ENCODE measurements at regions not wholly inside any gene's neighbourhood (a gene's known extent, or its start where the extent isn't known, plus 50 kb on each side); places are given as distances from the start of the nearest gene placed in this dataset.
"Not testable (repeated sequence)": the region's sequence is repeated elsewhere in the genome, so short reads cannot be mapped to it uniquely, and the experiment has no call there.

DNA sequence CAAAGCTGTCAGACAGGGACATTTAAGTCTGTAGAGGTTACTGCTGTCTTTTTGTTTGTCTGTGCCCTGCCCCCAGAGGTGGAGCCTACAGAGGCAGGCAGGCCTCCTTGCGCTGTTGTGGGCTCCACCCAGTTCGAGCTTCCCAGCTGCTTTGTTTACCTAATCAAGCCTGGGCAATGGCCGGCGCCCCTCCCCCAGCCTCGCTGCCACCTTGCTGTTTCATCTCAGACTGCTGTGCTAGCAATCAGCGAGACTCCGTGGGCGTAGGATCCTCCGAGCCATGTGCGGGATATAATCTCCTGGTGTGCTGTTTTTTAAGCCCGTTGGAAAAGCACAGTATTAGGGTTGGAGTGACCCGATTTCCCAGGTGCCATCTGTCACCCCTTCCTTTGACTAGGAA lies 454.2 kb upstream of the CCDC196 start:
- not testable (repeated sequence) for DNase-seq

DNA sequence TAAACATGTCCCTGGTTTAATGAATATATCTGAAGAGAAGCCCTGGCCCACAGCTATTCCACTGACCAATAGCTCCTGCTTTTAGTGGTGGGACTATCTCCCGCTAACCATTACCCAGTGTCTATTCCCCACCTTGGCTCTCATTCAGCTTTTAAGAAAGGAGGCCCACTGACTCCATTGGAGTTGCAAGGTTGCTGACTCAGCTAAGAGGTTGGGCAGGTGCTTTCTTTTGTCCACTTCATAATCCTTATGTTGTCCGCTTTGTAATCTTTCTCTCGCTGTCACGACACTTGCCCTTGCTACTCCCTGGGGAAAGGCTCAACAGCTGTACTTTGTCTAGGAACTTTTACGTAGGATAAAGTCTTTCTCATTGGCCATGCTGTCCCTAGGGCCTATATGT lies 453.4 kb upstream of the CCDC196 start:
- DNase-seq, result no peak

DNA sequence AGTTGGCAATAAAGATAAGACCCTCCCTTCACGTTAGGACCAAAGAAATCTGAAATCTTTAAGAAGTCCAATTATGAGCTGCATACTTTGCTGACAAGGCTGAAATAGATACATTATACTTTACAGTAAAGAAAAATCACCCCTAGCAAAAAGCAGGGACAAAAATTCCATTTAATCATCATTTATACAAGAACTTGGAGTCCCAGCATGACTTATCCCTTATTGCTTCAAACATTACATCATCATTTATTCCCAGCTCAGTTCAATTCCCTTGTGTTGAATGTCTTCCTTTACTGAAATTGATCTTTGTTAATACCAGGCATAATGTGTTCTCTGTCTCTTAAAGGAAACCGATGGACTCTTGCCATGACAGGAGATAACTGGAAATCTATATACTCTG lies 449.6 kb upstream of the CCDC196 start:
- DNase-seq, result no peak

DNA sequence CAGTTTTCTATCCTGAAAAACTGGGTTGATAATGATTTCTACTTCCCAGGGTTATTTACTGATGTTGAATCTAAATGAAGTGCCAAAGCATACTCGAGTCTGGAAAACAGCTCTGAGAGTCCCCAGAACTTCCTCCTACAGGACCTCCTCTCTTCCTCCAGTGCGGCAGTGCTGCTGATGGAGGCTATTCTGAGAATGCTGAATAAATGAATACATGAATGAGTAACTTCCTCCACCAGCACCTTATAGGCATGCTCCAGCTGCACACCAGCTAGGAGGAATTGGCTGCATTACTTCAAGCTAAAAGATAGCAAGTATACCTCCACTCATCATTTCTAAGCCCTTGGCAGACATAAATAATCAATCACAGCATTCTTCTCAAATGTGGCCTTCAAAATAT lies 448.8 kb upstream of the CCDC196 start:
- DNase-seq, result no peak

DNA sequence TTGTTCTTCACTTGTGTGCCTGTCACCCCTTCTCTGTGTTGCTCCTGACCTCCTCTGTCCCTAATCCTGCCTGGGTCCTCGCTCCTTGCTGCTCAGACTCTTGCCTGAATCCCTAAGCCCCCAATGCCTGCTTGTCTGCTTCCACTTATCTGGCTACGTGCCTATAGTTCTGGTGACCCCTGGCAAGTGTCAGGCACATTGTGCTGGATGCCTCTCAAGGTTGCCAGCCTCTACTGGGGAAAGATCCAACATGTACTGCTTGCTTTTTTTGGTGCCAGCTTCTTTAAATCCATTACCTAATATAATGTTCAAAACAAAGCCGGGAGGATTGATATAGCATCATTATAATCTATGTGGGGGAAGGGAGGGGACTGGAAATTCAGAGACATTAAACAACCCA lies 448.0 kb upstream of the CCDC196 start:
- DNase-seq, result no peak

DNA sequence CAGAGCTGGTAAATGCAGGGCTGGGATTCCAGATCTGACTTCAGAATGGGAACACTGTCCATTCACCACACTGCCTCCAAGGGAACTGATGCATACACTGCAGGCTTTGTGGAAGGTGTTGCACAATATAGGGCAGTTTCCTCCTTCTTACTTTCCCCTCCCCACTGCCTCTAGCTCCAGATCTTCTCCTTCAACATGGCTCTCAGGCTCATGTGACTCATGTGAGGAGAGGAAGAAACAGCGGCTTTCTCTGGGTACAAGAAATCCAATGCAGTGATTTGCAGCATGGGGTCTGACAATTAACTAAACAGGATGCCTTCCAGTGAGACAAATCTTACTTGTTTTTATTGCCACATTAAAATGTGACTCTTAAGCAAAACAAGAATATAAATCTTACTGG lies 447.6 kb upstream of the CCDC196 start:
- DNase-seq, result no peak

DNA sequence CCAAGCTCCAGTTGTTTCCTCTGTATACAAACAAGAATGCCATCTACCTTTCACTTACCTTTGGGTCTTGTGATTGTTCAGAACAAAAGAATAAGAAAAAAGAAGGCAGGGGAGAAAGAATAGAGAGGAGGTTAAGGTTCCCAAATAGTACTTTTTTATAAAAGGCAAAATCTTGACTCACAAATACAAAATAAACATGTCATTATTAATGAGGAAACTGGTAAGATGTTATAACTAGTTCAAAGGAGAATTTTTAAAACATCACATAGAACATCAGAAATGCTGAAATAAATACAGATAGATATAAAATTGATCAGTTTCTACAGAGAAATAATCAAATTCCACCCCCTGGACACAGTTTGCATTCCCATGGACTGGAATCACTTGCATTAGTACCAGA lies 446.7 kb upstream of the CCDC196 start:
- no peak for DNase-seq

DNA sequence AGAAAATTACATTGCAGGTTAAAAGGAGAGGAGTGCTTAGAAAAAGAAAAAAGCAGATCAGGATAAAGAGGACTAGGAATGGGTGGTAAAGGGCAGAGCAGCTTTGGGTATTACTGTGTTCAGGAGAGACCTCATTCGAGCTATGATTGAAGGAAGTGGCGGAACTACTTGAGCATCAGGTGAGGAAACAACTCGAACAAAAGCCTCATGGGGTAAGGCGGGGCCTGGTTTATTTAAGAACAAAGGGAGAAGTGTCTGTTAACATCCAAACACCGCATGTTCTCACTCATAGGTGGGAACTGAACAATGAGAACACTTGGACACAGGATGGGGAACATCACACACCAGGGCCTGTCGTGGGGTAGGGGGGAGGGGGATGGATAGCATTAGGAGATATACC lies 444.6 kb upstream of the CCDC196 start:
- no peak for DNase-seq

DNA sequence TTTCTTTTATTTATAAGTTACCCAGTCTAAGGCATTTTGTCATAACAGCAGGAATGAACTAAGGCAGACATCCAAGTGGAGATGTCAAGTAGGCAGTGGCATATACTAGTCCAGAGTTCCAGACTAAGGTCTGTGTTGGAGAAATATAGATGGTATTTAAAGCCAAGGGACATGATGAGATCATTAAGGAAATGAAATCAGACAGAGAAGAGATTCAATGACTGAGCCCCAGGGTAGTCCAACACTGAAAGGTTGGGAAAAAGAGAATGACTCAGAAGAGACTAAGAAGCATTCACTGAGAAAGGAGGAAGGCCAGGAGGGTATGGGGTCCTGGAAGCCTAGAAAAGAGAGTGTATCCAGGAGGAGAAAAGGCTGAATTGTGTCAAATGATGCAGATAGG lies 442.2 kb upstream of the CCDC196 start:
- DNase-seq, result no peak

DNA sequence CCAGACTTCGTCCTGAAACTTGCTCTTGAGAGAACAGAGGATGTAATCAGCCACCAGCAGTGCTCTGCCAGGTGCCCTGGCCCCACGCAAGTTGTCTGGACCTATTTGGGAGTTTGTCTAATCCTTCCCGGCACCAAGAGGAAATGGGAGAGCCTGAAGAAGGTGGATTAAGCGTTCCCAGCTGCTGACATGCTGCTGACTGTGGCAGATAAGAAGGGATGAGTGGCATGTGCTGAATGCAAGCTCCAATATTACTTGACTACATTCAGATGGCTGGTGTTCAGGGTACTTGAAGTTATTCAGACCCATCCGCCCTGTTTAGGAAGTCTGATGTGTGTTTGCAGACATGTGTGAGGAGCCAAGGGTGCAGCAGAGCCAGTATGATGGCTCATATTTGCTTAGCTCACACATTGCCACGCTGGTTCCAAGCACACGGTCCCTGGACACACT lies 440.6 kb upstream of the CCDC196 start:
- no peak for DNase-seq

DNA sequence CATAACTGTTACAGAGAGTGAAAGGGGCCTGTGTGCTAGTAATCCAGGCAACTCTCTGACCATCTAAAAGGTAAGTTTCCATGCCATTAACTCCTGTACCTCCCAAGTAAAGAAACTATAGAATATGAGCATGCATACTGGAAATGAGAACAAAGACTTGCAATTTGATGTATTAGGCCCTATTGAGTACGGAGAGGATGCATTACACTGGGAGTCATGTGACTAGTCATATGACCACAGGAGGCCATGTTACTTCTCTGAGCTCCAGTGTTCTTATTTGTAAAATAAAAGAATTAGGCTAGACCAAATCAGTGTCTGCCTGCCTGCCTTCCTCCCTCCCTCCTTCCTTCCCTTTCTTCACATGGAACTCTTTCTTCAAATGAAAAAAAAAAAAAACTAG lies 440.1 kb upstream of the CCDC196 start:
- DNase-seq, result no peak

DNA sequence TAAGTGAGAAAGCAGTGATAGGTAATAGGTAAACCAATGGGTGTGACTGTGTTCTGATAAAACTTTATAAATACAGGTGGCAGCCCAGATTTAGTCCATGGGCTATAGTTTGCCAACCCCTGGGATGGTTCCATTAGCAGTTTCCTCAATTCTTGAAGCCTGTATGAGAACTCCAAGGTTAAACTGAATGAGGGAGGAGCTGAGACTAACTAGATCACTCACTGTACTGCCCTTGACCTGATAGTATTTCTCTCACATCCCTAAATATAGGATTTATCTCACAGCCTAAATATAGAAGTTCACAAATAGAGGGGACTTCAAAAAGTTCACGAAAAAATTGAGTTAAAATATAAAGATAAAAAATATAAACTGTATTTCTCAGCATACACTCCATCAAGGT lies 439.6 kb upstream of the CCDC196 start:
- no peak for DNase-seq

DNA sequence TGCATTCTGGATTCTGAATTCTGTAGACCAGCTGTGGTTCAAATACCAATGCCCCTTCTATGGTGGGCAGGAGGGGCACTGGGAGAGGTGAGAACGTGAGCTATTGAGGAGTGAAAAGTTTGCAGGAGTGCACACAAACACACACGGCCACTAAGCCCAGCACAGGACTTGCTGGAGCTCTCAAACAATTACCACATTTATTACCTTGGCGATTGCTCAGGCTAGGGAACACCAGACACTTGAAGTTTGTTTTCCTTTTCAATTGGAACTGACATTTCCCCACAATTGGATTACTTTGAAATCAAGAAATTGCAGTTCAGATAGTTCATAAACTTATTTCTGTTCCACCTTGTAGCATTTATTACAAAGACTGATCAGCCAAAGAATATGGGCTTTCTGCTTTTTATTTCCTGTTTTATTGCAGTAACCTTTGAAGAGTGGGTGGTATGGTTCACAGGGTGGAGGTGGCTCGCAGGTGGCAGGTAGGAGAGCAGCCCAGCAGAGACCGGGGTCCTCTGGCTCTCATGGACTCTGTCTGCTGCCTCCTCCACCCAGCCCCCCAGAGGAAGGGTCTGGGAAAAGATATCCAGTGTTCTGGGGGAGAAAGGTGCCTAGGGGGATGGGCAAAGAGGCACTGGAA lies 429.8 kb upstream of the CCDC196 start:
- no peak for DNase-seq

DNA sequence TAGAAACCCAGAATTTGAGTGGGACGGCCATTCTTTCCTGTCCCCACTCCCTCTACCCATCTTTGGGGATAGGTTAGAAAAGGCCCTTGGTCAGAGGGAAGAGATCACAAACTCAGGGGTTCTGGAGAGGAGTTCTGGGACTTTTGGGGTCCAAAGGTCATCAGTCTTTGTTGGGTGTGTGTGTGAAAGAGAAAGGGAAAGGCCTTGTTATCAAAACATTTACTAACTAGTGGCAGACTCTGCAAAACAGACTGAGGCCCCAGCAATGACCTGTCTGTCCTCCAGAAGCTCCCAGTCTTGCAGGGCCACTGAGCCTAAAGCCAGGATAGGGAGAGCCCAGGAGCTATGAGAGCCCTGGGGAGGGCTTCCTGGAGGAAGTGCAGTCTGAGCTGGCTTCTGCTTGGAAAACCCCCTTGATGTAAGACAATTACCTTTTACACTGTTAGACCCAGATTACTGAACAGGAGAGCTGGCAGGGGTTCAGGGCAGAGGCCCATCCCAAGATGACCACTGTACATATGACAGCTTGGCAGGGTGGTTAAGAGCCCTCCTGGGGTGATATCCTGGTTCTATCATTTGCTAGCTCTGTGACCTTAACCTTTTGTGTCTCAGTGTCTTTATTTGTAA lies 429.1 kb upstream of the CCDC196 start:
- no peak for DNase-seq

DNA sequence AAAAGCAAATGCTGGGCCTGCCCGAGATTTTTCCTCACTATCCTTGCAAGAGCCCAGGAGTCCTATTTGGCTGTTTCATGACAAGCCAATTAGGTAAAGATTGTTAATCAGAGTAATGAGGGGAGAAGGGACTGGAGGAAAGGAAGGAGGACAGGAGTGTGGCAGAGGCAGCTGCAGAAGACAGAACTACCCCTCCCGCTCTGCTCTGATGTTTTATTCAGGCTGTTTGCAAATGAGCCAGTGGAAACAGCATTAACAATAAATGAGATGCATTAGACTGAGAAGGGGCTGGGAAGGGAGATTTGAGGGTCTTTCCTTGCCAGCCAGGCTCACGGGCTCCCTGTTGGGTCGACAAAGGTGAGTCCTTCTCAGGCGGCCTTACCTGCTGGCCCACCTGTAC lies 421.0 kb upstream of the CCDC196 start:
- DNase-seq, result no peak

DNA sequence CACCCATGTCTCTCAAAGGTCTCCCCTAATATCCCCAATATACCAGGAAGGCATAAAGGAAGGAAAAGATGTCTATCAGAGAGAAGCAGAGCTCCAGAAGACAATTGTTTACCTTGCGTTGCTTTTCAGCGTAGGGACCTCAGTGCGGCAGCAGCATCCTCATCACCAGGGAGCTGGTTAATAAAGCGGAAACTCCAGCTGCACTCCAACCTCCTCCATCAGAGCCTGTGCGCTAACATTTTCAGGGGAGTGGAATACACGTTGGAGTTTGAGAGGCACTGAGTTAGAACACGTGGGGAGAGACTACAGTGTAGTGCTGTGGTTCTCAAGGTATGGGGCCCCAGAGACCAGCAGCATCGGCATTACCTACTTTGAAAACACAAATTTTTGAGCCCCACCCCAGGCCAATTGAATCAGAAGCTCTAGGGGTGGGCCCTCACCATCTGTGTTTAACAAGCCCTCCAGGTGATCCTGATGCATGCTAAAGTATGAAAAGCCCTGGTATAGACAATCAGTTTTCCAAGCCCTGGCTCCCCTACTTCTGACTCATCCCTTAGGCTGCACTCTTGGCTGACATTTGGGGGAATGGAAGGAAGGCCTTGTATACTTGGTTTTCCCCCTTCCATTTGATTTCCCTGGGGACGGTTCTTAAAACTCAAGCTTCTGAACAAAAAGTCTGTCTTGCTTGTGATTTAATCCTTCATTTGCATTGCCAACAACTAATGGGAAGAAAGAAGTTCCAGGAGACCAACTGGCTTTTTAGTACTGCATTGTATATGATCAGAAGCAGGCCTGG lies 419.0 kb upstream of the CCDC196 start:
- no peak for DNase-seq

DNA sequence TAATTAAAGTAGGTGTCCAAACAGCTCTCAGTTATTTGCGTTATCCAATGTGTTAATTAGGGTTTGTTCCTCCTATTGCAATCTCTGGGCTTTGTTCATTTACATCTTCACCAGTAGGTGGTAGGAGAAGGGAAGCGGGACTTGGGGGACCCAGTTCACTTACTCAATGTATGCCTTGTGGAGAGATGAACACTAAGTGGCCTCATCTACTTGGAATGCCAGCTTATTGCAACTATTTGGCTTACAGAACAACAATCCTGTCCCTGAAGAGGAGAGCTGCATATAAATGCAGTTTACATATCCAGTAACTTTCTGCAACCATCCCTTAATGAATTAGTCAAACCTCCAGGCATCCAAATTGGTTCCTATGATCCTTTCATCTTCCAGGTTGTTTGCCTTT lies 417.1 kb upstream of the CCDC196 start:
- DNase-seq, result no peak

DNA sequence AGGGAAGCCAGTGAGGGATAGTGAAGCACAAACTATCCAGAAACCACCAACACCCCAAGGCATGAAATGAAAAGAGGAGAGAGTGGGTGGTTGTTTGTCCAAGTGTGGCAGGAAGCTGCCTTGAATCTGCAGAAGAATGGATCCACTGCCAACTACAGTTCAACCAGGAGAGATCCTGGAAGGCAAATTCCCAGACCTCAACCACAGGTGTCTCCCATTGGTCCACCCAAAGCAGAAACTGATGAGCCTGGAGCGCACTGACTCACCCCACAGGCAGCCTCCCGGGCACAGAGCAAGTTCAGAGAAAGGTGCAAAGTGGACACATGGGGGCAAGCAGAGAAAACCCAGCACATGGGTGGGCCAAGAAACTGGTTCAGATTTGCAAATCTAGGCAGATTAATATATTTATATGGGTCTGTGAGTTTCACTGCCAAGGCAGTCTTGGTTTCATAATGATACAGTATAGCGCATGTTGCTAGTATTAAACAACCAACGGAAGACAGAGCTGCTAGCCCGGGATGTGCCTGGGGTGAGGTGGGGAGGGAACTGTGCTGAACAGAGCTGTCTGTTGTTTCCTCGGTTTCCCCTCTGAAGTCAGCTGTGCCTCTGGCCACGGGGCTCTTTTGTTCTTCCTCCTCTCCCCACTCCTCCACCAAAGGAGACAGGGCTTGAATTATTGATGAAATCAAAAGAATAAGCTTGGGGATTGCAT lies 416.2 kb upstream of the CCDC196 start:
- no peak for DNase-seq

DNA sequence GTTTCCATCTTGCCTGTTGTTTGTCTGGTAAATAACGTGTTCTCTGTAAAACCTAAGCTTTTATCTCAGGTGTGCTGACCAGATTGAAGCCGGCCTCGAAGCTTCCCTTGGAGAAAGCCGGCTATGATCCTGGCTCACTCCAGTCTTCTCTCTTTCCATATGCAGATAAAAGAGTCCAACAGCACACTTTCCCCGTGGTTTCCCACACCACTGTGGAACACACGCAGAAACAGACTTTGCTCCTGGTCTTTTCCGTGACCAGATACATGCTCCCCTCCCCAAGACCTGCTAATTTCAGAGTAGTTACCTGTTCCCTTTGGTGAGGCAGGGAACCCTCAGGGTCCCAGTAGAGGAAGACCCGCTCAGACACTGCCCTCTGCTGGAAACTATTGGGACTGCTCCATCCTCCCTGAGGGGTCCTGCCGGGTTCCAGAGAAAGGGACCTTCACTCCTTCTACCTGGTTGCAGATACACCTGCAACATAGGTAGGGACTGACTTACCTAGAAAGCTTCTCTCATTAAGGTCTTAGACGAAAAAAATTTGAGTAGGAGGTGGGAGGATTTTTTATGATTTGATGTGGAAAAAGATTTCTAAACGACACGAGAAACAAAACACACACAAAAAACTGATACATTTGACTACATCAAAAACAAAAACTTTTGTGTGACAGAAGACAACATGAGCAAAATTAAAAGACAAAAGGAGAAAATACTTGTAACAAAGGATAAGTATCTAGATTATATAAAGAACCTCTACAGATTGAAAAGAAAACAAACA lies 415.4 kb upstream of the CCDC196 start:
- no peak for DNase-seq

DNA sequence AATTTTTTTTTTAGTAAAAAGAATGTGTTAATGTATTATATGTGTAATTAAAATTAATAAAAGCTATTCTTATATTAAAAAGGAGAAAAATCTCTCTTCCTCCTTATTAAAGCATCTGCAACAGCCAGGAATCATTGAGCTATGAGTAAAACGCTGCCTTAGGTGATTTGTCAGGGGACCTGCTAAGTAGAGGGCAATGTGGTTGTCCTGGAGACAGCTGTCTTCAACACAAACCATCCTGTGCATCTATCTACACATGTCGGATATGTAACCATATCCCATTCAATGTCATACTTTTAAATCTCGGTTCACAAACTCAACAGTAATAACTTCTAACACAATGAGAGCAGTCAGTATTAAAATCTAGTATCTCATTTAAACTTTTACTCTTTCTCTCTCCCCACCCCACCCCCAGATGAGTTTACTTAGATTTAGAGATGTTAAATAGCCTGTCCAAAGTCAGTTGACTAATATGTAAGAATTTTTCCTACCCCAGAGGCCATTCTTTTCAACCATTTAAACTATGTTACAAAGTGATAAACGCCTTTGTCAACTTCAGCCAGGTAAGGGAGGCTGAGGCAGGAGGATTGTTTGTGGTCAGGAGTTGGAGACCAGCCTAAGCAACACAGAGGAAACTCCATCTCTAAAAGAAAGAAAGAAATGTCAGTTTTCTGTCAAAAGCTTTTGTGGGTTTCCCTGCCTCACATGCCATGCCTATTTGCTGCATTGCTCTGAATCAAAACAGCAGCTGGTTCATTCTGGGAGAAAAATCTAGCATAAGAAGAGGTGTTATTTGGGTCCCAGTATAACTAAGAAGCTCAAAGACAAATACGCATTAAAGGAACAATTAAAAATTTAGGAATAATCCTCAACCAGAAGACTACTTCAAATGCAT lies 413.7 kb upstream of the CCDC196 start:
- no peak for DNase-seq

DNA sequence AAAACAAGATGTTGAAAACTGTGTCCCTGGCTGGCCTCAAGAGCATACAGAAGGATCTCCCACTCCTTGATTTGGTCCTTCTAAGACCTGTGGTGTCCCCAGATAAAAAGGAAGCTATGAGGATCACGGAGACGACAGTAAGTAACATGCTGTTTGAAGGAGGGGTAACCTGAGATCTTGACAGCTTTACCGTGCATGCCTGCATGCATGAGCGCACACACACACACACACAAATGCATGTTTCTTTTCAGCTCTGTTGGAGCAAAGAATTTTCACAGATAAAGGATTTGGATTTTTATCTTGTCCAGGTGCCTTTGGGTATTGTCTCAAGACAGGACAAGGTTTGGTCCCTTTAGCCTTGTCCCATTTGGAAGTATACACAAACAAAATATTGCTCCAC lies 411.6 kb upstream of the CCDC196 start:
- DNase-seq, result peak; percentile 50

DNA sequence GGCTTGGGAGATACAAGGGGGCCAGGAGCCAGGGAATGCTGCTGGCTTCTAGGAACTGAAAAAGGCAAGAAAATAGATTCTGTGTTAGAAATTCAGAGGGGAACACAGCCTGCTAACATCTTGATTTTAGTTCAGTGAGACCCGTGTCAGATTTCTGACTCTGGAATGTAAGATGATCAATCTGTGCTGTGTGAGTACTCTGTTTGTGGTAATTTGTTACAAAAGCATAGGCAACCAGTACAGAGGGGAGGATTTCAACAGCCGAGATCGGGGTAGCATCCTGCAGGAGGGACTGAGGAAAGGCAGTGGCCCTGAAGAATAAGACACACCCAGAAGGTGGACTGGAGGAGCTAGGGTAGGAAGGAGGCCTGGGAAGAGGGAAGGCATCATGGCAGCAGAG lies 410.0 kb upstream of the CCDC196 start:
- no peak for DNase-seq
